MG63 (cell line): ENCODE measurements at regions not wholly inside any gene's neighbourhood (a gene's known extent, or its start where the extent isn't known, plus 50 kb on each side); places are given as distances from the start of the nearest gene placed in this dataset.

ENCODE experiments used
- DNase-seq: peaks from one replicate; pipeline ENCODE4 v3.0.0-alpha.2; 2020
- H3K27me3 ChIP-seq: fragments of 250-450 bp; sonication (Bioruptor Pico); 2 replicates; pipeline ENCODE4 v1.5.1; 2020; ENCODE audit warnings: mild to moderate bottlenecking, moderate library complexity
- H3K36me3 ChIP-seq: fragments of 250-450 bp; sonication (Bioruptor Pico); 2 replicates; pipeline ENCODE4 v1.5.1; 2020; ENCODE audit warnings: mild to moderate bottlenecking, moderate library complexity
- H3K4me3 ChIP-seq: fragments of 250-450 bp; sonication (Bioruptor Pico); 2 replicates; pipeline ENCODE4 v1.5.1; 2020; ENCODE audit warnings: mild to moderate bottlenecking, moderate library complexity
- H3K9me3 ChIP-seq: fragments of 250-450 bp; sonication (Bioruptor Pico); 2 replicates; pipeline ENCODE4 v1.5.1; 2020; ENCODE audit warnings: mild to moderate bottlenecking, moderate library complexity

GRCh38 chr15:87735522-87735921, 521.0 kb downstream of the NTRK3 start:
- H3K4me3 ChIP-seq = no peak overlapping the region

GRCh38 chr15:87734571-87735373, 521.8 kb downstream of the NTRK3 start:
- no peaks in the 10 kb centered on the region for H3K36me3 ChIP-seq
- no peak for DNase-seq
- H3K27me3 ChIP-seq = no peaks in the 10 kb centered on the region
- H3K4me3 ChIP-seq = no peak overlapping the region
- H3K9me3 ChIP-seq = no peaks in the 10 kb centered on the region

More at GRCh38 chr15:87735522-87735921, 521.0 kb downstream of the NTRK3 start:
- DNase-seq = no peak
- no peaks in the 10 kb centered on the region for H3K36me3 ChIP-seq
- no peaks in the 10 kb centered on the region for H3K27me3 ChIP-seq
- H3K9me3 ChIP-seq = no peaks in the 10 kb centered on the region

GRCh38 chr15:87733977-87734376, 522.6 kb downstream of the NTRK3 start:
- H3K36me3 ChIP-seq = no peaks in the 10 kb centered on the region
- H3K27me3 ChIP-seq = no peaks in the 10 kb centered on the region
- no peaks in the 10 kb centered on the region for H3K9me3 ChIP-seq
- H3K4me3 ChIP-seq = no peak overlapping the region
- DNase-seq = no peak

GRCh38 chr15:87733541-87733941, 523.0 kb downstream of the NTRK3 start:
- Histone ChIP-seq H3K4me3 (no peak overlapping the region), H3K27me3 (no peaks in the 10 kb centered on the region), H3K36me3 (no peaks in the 10 kb centered on the region), H3K9me3 (no peaks in the 10 kb centered on the region)
- no peak for DNase-seq

GRCh38 chr15:87732976-87733375, 523.6 kb downstream of the NTRK3 start:
- DNase-seq = no peak
- H3K36me3 ChIP-seq = no peaks in the 10 kb centered on the region
- H3K9me3 ChIP-seq = no peaks in the 10 kb centered on the region
- H3K27me3 ChIP-seq = no peaks in the 10 kb centered on the region
- H3K4me3 ChIP-seq = no peak overlapping the region

GRCh38 chr15:87731630-87732029, 524.9 kb downstream of the NTRK3 start:
- Histone ChIP-seq H3K4me3 (no peak overlapping the region), H3K27me3 (no peaks in the 10 kb centered on the region), H3K36me3 (no peaks in the 10 kb centered on the region), H3K9me3 (no peaks in the 10 kb centered on the region)
- DNase-seq = no peak

- H3K4me3 ChIP-seq = no peak overlapping the region
- H3K27me3 ChIP-seq = no peaks in the 10 kb centered on the region
- no peaks in the 10 kb centered on the region for H3K36me3 ChIP-seq
- no peak for DNase-seq
- no peaks in the 10 kb centered on the region for H3K9me3 ChIP-seq
Observed at GRCh38 chr15:87730706-87731105, 525.8 kb downstream of the NTRK3 start.

GRCh38 chr15:87728998-87729397, 527.5 kb downstream of the NTRK3 start:
- H3K27me3 ChIP-seq = no peaks in the 10 kb centered on the region
- no peak for DNase-seq
- H3K36me3 ChIP-seq = no peaks in the 10 kb centered on the region
- H3K4me3 ChIP-seq = no peak overlapping the region
- H3K9me3 ChIP-seq = no peaks in the 10 kb centered on the region

GRCh38 chr15:87727073-87727472, 529.5 kb downstream of the NTRK3 start:
- DNase-seq = no peak
- Histone ChIP-seq H3K4me3 (no peak overlapping the region), H3K36me3 (no peaks in the 10 kb centered on the region), H3K9me3 (no peaks in the 10 kb centered on the region), H3K27me3 (no peaks in the 10 kb centered on the region)

GRCh38 chr15:87724330-87724729, 532.2 kb downstream of the NTRK3 start:
- Histone ChIP-seq H3K9me3 (no peaks in the 10 kb centered on the region), H3K4me3 (no peak overlapping the region), H3K27me3 (no peaks in the 10 kb centered on the region; the same call in 1 of the 2 replicates), H3K36me3 (no peaks in the 10 kb centered on the region)
- DNase-seq = no peak

GRCh38 chr15:87722941-87723691, 533.4 kb downstream of the NTRK3 start:
- DNase-seq = peak; percentile 63
- H3K9me3 ChIP-seq = no peaks in the 10 kb centered on the region
- H3K27me3 ChIP-seq = no peaks in the 10 kb centered on the region; the same call in 1 of the 2 replicates
- H3K4me3 ChIP-seq = no peak overlapping the region
- no peaks in the 10 kb centered on the region for H3K36me3 ChIP-seq

GRCh38 chr15:87720235-87720634, 536.3 kb downstream of the NTRK3 start:
- no peaks in the 10 kb centered on the region; the same call in 1 of the 2 replicates for H3K27me3 ChIP-seq
- no peak for DNase-seq
- no peak overlapping the region for H3K4me3 ChIP-seq
- H3K9me3 ChIP-seq = no peaks in the 10 kb centered on the region
- no peaks in the 10 kb centered on the region for H3K36me3 ChIP-seq

- Histone ChIP-seq H3K36me3 (no peaks in the 10 kb centered on the region), H3K9me3 (no peaks in the 10 kb centered on the region), H3K27me3 (no peaks in the 10 kb centered on the region; the same call in 1 of the 2 replicates), H3K4me3 (no peak overlapping the region)
- DNase-seq = no peak
Observed at GRCh38 chr15:87716422-87716821, 540.1 kb downstream of the NTRK3 start.

GRCh38 chr15:87715252-87715651, 541.3 kb downstream of the NTRK3 start:
- Histone ChIP-seq H3K36me3 (no peaks in the 10 kb centered on the region), H3K4me3 (no peak overlapping the region), H3K9me3 (no peaks in the 10 kb centered on the region), H3K27me3 (no peaks in the 10 kb centered on the region)
- DNase-seq = no peak

- no peaks in the 10 kb centered on the region for H3K9me3 ChIP-seq
- no peak overlapping the region for H3K4me3 ChIP-seq
- DNase-seq = no peak
- no peaks in the 10 kb centered on the region for H3K36me3 ChIP-seq
- no peaks in the 10 kb centered on the region for H3K27me3 ChIP-seq
Observed at GRCh38 chr15:87713475-87713879, 543.1 kb downstream of the NTRK3 start.

- Histone ChIP-seq H3K9me3 (no peaks in the 10 kb centered on the region), H3K27me3 (no peaks in the 10 kb centered on the region), H3K36me3 (no peaks in the 10 kb centered on the region), H3K4me3 (no peak overlapping the region)
- no peak for DNase-seq
Observed at GRCh38 chr15:87712211-87712610, 544.3 kb downstream of the NTRK3 start.

GRCh38 chr15:87711026-87711425, 545.5 kb downstream of the NTRK3 start:
- no peaks in the 10 kb centered on the region for H3K27me3 ChIP-seq
- H3K9me3 ChIP-seq = no peaks in the 10 kb centered on the region
- DNase-seq = no peak
- H3K36me3 ChIP-seq = no peaks in the 10 kb centered on the region
- H3K4me3 ChIP-seq = no peak overlapping the region

GRCh38 chr15:87710406-87710805, 546.1 kb downstream of the NTRK3 start:
- no peaks in the 10 kb centered on the region for H3K36me3 ChIP-seq
- H3K9me3 ChIP-seq = no peaks in the 10 kb centered on the region
- no peak for DNase-seq
- H3K27me3 ChIP-seq = no peaks in the 10 kb centered on the region
- no peak overlapping the region for H3K4me3 ChIP-seq
